ENCODE measurements at regions not wholly inside any gene's neighbourhood (a gene's known extent, or its start where the extent isn't known, plus 50 kb on each side); places are given as distances from the start of the nearest gene placed in this dataset.

GRCh38 chr9:71279151-71279739 lies 157.8 kb upstream of the TRPM3 start:
- no peak for DNase-seq (ENCODE audit: low read depth)
- no peak overlapping the region for H3K4me3 ChIP-seq (ENCODE audit: low read length)
- TF ChIP-seq, protein P1, sequence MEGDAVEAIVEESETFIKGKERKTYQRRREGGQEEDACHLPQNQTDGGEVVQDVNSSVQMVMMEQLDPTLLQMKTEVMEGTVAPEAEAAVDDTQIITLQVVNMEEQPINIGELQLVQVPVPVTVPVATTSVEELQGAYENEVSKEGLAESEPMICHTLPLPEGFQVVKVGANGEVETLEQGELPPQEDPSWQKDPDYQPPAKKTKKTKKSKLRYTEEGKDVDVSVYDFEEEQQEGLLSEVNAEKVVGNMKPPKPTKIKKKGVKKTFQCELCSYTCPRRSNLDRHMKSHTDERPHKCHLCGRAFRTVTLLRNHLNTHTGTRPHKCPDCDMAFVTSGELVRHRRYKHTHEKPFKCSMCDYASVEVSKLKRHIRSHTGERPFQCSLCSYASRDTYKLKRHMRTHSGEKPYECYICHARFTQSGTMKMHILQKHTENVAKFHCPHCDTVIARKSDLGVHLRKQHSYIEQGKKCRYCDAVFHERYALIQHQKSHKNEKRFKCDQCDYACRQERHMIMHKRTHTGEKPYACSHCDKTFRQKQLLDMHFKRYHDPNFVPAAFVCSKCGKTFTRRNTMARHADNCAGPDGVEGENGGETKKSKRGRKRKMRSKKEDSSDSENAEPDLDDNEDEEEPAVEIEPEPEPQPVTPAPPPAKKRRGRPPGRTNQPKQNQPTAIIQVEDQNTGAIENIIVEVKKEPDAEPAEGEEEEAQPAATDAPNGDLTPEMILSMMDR (IDR thresholded peaks at IDR 0.05; ENCODE audit: insufficient read depth, low read depth, low read length, missing control alignments), result no peak

DNA sequence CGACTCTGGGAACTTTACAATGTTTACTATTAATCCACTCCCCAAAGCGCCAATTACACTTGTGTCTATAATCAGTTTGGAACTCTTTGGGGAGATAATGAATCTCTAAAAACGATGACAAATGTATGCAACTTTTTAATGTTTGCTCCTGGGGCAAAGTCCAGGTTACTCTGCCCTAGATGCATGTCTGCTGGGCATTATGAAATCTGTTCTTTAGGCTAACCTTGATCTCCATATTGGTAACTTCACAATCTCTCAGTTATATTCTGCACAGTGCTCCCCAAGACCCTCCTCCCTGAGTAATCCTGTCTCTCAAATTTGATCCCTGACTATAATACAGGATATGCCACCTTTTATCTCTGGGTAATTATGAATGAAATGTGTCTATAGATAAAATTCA lies 152.2 kb upstream of the TRPM3 start:
- DNase-seq (ENCODE audit: low read depth), result no peak
- H3K4me3 ChIP-seq (ENCODE audit: low read length), result no peak overlapping the region
- TF ChIP-seq, protein P1 (IDR thresholded peaks at IDR 0.05; ENCODE audit: insufficient read depth, low read depth, low read length, missing control alignments), result no peak

- DNase-seq (ENCODE audit: low read depth), result no peak
- no peak overlapping the region for H3K4me3 ChIP-seq (ENCODE audit: low read length)
- TF ChIP-seq, protein P1 (IDR thresholded peaks at IDR 0.05; ENCODE audit: insufficient read depth, low read depth, low read length, missing control alignments), result no peak
These were observed 150.2 kb upstream of the TRPM3 start for GRCh38 chr9:71271602-71272001.

GRCh38 chr9:71270554-71270953 lies 149.1 kb upstream of the TRPM3 start:
- DNase-seq (ENCODE audit: low read depth), result peak; percentile 52
- TF ChIP-seq, protein P1 (IDR thresholded peaks at IDR 0.05; ENCODE audit: insufficient read depth, low read depth, low read length, missing control alignments), result no peak
- no peak overlapping the region for H3K4me3 ChIP-seq (ENCODE audit: low read length)

GRCh38 chr9:71269859-71270258 lies 148.4 kb upstream of the TRPM3 start:
- DNase-seq (ENCODE audit: low read depth), result no peak
- no peak overlapping the region for H3K4me3 ChIP-seq (ENCODE audit: low read length)
- TF ChIP-seq, protein P1 (IDR thresholded peaks at IDR 0.05; ENCODE audit: insufficient read depth, low read depth, low read length, missing control alignments), result no peak

- TF ChIP-seq, protein P1 (IDR thresholded peaks at IDR 0.05; ENCODE audit: insufficient read depth, low read depth, low read length, missing control alignments), result no peak
- no peak overlapping the region for H3K4me3 ChIP-seq (ENCODE audit: low read length)
- DNase-seq (ENCODE audit: low read depth), result no peak
These were observed 147.6 kb upstream of the TRPM3 start for GRCh38 chr9:71268871-71269635.

Data from epithelial cell of esophagus (primary cell).